H1 (cell line): ENCODE measurements at regions not wholly inside any gene's neighbourhood (a gene's known extent, or its start where the extent isn't known, plus 50 kb on each side); places are given as distances from the start of the nearest gene placed in this dataset.

ENCODE experiments used
- CTCF ChIA-PET: fragments of 300-600 bp; sonication (Branson Sonifier 250); formaldehyde crosslinking; loops from one replicate; lab custom pipeline; 2021; ENCODE audit not compliant: partially characterized antibody; lab: Charles Lee
- POLR2A ChIA-PET: fragments of 300-600 bp; sonication (Branson Sonifier 250); formaldehyde crosslinking; loops from one replicate; lab custom pipeline; 2021; ENCODE audit warnings: inconsistent platforms; ENCODE audit not compliant: partially characterized antibody; lab: Charles Lee
- DNase-seq, 2 experiments: peaks; one replicate each; pipeline versions ENCODE4 v3.0.0 to v3.0.0-alpha.2; 2010 to 2022; ENCODE audit warnings: low spot score in 2 of 2, low read depth in 1 of 2, mixed read lengths in 1 of 2
- FAIRE-seq: peaks from 2 replicates; lab custom pipeline; 2011; peaks lifted over from hg19 to GRCh38; lab: Jason Lieb, UNC
- H2AFZ ChIP-seq: 2 replicates; pipeline ENCODE4 v1.8.1; 2012; ENCODE audit warnings: low read length, inconsistent platforms
- H2AK5ac ChIP-seq: 2 replicates; pipeline ENCODE4 v1.6.1; 2013; ENCODE audit warnings: low read depth, low read length
- H2BK120ac ChIP-seq: replicated peaks from 2 replicates; pipeline ENCODE3; 2013; ENCODE audit warnings: low read depth, low read length, inconsistent platforms
- H2BK12ac ChIP-seq: 2 replicates; pipeline ENCODE4 v1.6.1; 2013; ENCODE audit warnings: low read depth, low read length
- H2BK15ac ChIP-seq: 2 replicates; pipeline ENCODE4 v1.6.1; 2013; ENCODE audit warnings: low read length
- H2BK20ac ChIP-seq: 2 replicates; pipeline ENCODE4 v1.6.1; 2013; ENCODE audit warnings: low read length
- H2BK5ac ChIP-seq: 2 replicates; pipeline ENCODE4 v1.6.1; 2013; ENCODE audit warnings: low read depth, low read length
- H3K14ac ChIP-seq: 2 replicates; pipeline ENCODE4 v1.6.1; 2013; ENCODE audit warnings: inconsistent platforms; ENCODE audit not compliant: insufficient read length
- H3K18ac ChIP-seq: 2 replicates; pipeline ENCODE4 v1.6.1; 2013; ENCODE audit warnings: low read length; ENCODE audit errors: extremely low read depth
- H3K23ac ChIP-seq: 2 replicates; pipeline ENCODE4 v1.6.1; 2013; ENCODE audit warnings: inconsistent platforms; ENCODE audit not compliant: insufficient read length
- H3K23me2 ChIP-seq: 2 replicates; pipeline ENCODE4 v1.6.1; 2013; ENCODE audit warnings: low read depth, low read length
- H3K27ac ChIP-seq: 2 replicates; pipeline ENCODE4 v1.6.1; 2011; ENCODE audit warnings: low read depth, low read length, inconsistent platforms
- H3K27me3 ChIP-seq, 4 experiments: replicated peaks in 1 of 4; 1 replicate in 1 of 4; 2 replicates in 3 of 4; pipeline versions ENCODE4 v1.6.1 to v1.8.1; 2011 to 2013; ENCODE audit warnings: low read length in 3 of 4, mild to moderate bottlenecking in 3 of 4, inconsistent platforms in 2 of 4, mixed read lengths in 2 of 4, moderate library complexity in 1 of 4; ENCODE audit not compliant: control insufficient read depth in 3 of 4, insufficient read depth in 3 of 4; ENCODE audit errors: extremely low read depth in 1 of 4
- H3K36me3 ChIP-seq, 4 experiments: 2 replicates each; pipeline versions ENCODE4 v1.6.1 to v1.8.1; 2011 to 2013; ENCODE audit warnings: mild to moderate bottlenecking in 4 of 4, low read length in 3 of 4, moderate library complexity in 2 of 4, control low read depth in 1 of 4, inconsistent platforms in 1 of 4; ENCODE audit not compliant: insufficient read depth in 4 of 4, control insufficient read depth in 2 of 4
- H3K4ac ChIP-seq: replicated peaks from 2 replicates; pipeline ENCODE3; 2013; ENCODE audit warnings: low read length, low read depth, mixed read lengths, inconsistent platforms; ENCODE audit not compliant: insufficient read length
- H3K4me1 ChIP-seq, 4 experiments: replicated peaks in 1 of 4; 1 replicate in 1 of 4; 2 replicates in 3 of 4; pipeline versions ENCODE4 v1.6.1 to v1.8.1; 2011 to 2013; ENCODE audit warnings: low read length in 3 of 4, inconsistent platforms in 2 of 4, mixed read lengths in 1 of 4; ENCODE audit not compliant: insufficient read depth in 4 of 4, control insufficient read depth in 3 of 4
- H3K4me2 ChIP-seq, 2 experiments: 2 replicates each; pipeline versions ENCODE4 v1.6.1 to v1.8.1; 2011 to 2013; ENCODE audit warnings: low read depth in 2 of 2, low read length in 2 of 2, control low read depth in 1 of 2, inconsistent platforms in 1 of 2, mild to moderate bottlenecking in 1 of 2; ENCODE audit not compliant: insufficient read depth in 1 of 2
- H3K4me3 ChIP-seq, 4 experiments: fragments of 200-600, 300-600 bp in 1 of 4; sonication (generic), shearing (Covaris generic), sonication (Bioruptor Twin) in 1 of 4; 2 replicates each; pipeline versions ENCODE4 v1.5.1 to v1.8.1; 2011 to 2016; ENCODE audit warnings: low read length in 4 of 4, low read depth in 3 of 4, control low read depth in 2 of 4, inconsistent platforms in 2 of 4, mild to moderate bottlenecking in 2 of 4, mixed read lengths in 1 of 4, moderate library complexity in 1 of 4; ENCODE audit not compliant: insufficient read depth in 2 of 4; ENCODE audit errors: extremely low read depth in 1 of 4
- H3K56ac ChIP-seq: replicated peaks from 2 replicates; pipeline ENCODE3; 2013; ENCODE audit warnings: low read depth, mild to moderate bottlenecking, mixed read lengths, low read length, inconsistent platforms; ENCODE audit not compliant: insufficient read length
- H3K79me1 ChIP-seq: 2 replicates; pipeline ENCODE4 v1.6.1; 2013; ENCODE audit warnings: low read depth, low read length, control low read depth
- H3K79me2 ChIP-seq, 2 experiments: 2 replicates each; pipeline versions ENCODE4 v1.6.1 to v1.8.1; 2012 to 2013; ENCODE audit warnings: low read length in 2 of 2, mild to moderate bottlenecking in 2 of 2, inconsistent platforms in 1 of 2; ENCODE audit not compliant: insufficient read depth in 2 of 2, control insufficient read depth in 1 of 2
- H3K9ac ChIP-seq, 4 experiments: replicated peaks in 1 of 4; 1 replicate in 1 of 4; 2 replicates in 3 of 4; pipeline versions ENCODE4 v1.6.1 to v1.8.1; 2011 to 2013; ENCODE audit warnings: low read depth in 3 of 4, low read length in 3 of 4, control low read depth in 2 of 4, mild to moderate bottlenecking in 2 of 4, moderate library complexity in 2 of 4, inconsistent platforms in 1 of 4; ENCODE audit errors: extremely low read depth in 1 of 4
- H3K9me3 ChIP-seq, 2 experiments: 2 replicates each; pipeline versions ENCODE4 v1.6.1 to v1.8.1; 2012 to 2013; ENCODE audit warnings: mild to moderate bottlenecking in 2 of 2, moderate library complexity in 2 of 2, control low read depth in 1 of 2, inconsistent platforms in 1 of 2, low read depth in 1 of 2, low read length in 1 of 2, mixed read lengths in 1 of 2; ENCODE audit not compliant: insufficient read depth in 2 of 2
- H4K20me1 ChIP-seq, 2 experiments: replicated peaks in 1 of 2; 2 replicates each; pipeline versions ENCODE3 to v1.8.1; 2011 to 2013; ENCODE audit warnings: inconsistent platforms in 2 of 2, low read length in 2 of 2, mild to moderate bottlenecking in 1 of 2; ENCODE audit not compliant: insufficient read depth in 2 of 2, control insufficient read depth in 1 of 2
- H4K5ac ChIP-seq: 2 replicates; pipeline ENCODE4 v1.6.1; 2013; ENCODE audit warnings: low read length, low read depth, mixed read lengths, inconsistent platforms; ENCODE audit not compliant: insufficient read length
- H4K8ac ChIP-seq: 2 replicates; pipeline ENCODE4 v1.8.0; 2013; ENCODE audit warnings: mild to moderate bottlenecking, moderate library complexity, low read length, inconsistent platforms; ENCODE audit not compliant: insufficient read depth; ENCODE audit errors: extremely low read depth
- H4K91ac ChIP-seq: replicated peaks from 2 replicates; pipeline ENCODE3; 2013; ENCODE audit warnings: low read length, mixed read lengths, inconsistent platforms; ENCODE audit not compliant: insufficient read length
- BRCA1 ChIP-seq: IDR thresholded peaks from 2 replicates; pipeline ENCODE4 v1.6.1; 2012; ENCODE audit warnings: low read depth, low read length, improper control_type of control experiment
- CREB1 ChIP-seq: IDR thresholded peaks from 2 replicates; pipeline ENCODE4 v1.6.1; 2012; ENCODE audit warnings: inconsistent platforms
- RBBP5 ChIP-seq: IDR thresholded peaks from 2 replicates; pipeline ENCODE4 v1.7.1; 2012; ENCODE audit warnings: low read depth, mild to moderate bottlenecking, inconsistent platforms, low read length, moderate library complexity, borderline replicate concordance
- RXRA ChIP-seq: IDR thresholded peaks from 2 replicates; pipeline ENCODE4 v1.6.1; 2011; ENCODE audit warnings: low read depth, mild to moderate bottlenecking, low read length, moderate library complexity; ENCODE audit not compliant: insufficient read depth
- SIN3A ChIP-seq, 2 experiments: IDR thresholded peaks in 1 of 2; conservative IDR thresholded peaks in 1 of 2; 2 replicates each; pipeline ENCODE4 v1.6.1; 2011 to 2012; ENCODE audit warnings: low read length in 2 of 2, improper control_type of control experiment in 1 of 2, low read depth in 1 of 2, mild to moderate bottlenecking in 1 of 2
- TEAD4 ChIP-seq: IDR thresholded peaks from 2 replicates; pipeline ENCODE4 v1.6.1; 2012; ENCODE audit warnings: low read depth, low read length, inconsistent platforms, mixed read lengths
- USF2 ChIP-seq: IDR thresholded peaks from 2 replicates; pipeline ENCODE4 v1.6.1; 2011; ENCODE audit warnings: low read length, improper control_type of control experiment
- WGBS, 2 experiments: shearing (Covaris generic) in 1 of 2; methylation state at CpG; one replicate each; pipeline versions ENCODE4 v1.1.6 to v1.1.7; 2013 to 2015; ENCODE audit warnings: low lambda C conversion rate in 2 of 2, mixed read lengths in 2 of 2, inconsistent platforms in 1 of 2, low coverage in 1 of 2, missing lambda C conversion rate in 1 of 2; ENCODE audit not compliant: insufficient replicate concordance in 2 of 2, insufficient coverage in 1 of 2, insufficient read length in 1 of 2; ENCODE audit errors: extremely low coverage in 1 of 2, missing lambda C conversion rate in 1 of 2; 5-methylcytosine and 5-hydroxymethylcytosine counted together

- no peak overlapping the region for H3K4me3 ChIP-seq
- no peak overlapping the region for H3K27ac ChIP-seq
- ChIA-PET POLR2A (no interaction called here), CTCF (interaction anchor here (0.6 kb wide), 1 partner anchor 139 kb away, joined by 3 read pairs; no protein-coding TSS in a partner anchor)
- H2AK5ac ChIP-seq, result no peak overlapping the region
- no peak overlapping the region for H2BK12ac ChIP-seq
- H2BK15ac ChIP-seq, result no peak overlapping the region
- no peaks in the 10 kb centered on the region for H3K23me2 ChIP-seq
- no peak overlapping the region for H3K9ac ChIP-seq
- no peak overlapping the region for H2BK5ac ChIP-seq
- no peaks in the 10 kb centered on the region for H3K4me1 ChIP-seq
- H3K14ac ChIP-seq, result no peak overlapping the region
- no peak overlapping the region for H3K18ac ChIP-seq
- no peaks in the 10 kb centered on the region for H3K79me1 ChIP-seq
- DNase-seq (no peak), FAIRE-seq (no peak)
- no peaks in the 10 kb centered on the region for H4K20me1 ChIP-seq
- H4K5ac ChIP-seq, result no peak overlapping the region
- H2AFZ ChIP-seq, result no peak overlapping the region
- H3K4ac ChIP-seq, result no peak overlapping the region
- H3K9me3 ChIP-seq, result peaks cover 21 to 22% of the 10 kb centered on the region in 2 experiments
- no peak overlapping the region for H2BK20ac ChIP-seq
- TF ChIP-seq TEAD4 (no peak), RBBP5 (no peak), BRCA1 (no peak), SIN3A (conservative IDR thresholded peaks at IDR 0.05 in 1 of 2, IDR thresholded peaks at IDR 0.05 in 1 of 2; ENCODE audit: low read depth in 1 of 2, low read length in 2 of 2) (no peak), RXRA (no peak), CREB1 (no peak), USF2 (no peak)
- no peaks in the 10 kb centered on the region for H3K36me3 ChIP-seq
- 100% methylated on average over 2 of the region's 2 CpGs; no CpG with 5 or more reads in 1 of the 2 experiments for WGBS, 2 experiments
- no peak overlapping the region for H2BK120ac ChIP-seq
- no peaks in the 10 kb centered on the region for H3K27me3 ChIP-seq
- H4K8ac ChIP-seq, result no peak overlapping the region
- no peak overlapping the region for H3K23ac ChIP-seq
- no peak overlapping the region for H3K4me2 ChIP-seq
- H4K91ac ChIP-seq, result no peak overlapping the region
- no peaks in the 10 kb centered on the region for H3K79me2 ChIP-seq
- H3K56ac ChIP-seq, result no peak overlapping the region
Measured at GRCh38 chr2:107553046-107553445, 273.6 kb upstream of the RGPD4 start.
